Rectal smooth muscle tissue (tissue), 1 donor: ENCODE measurements at regions not wholly inside any gene's neighbourhood (a gene's known extent, or its start where the extent isn't known, plus 50 kb on each side); places are given as distances from the start of the nearest gene placed in this dataset.
"Not testable (repeated sequence)": the region's sequence is repeated elsewhere in the genome, so short reads cannot be mapped to it uniquely, and the experiment has no call there.

Experiments used
- H3K27ac ChIP-seq: one replicate; pipeline ENCODE4 v1.7.0; 2013; ENCODE audit warnings: low read depth, low read length, inconsistent platforms
- H3K27me3 ChIP-seq: one replicate; pipeline ENCODE4 v1.7.0; 2013; ENCODE audit warnings: low read length; ENCODE audit not compliant: control insufficient read depth, insufficient read depth
- H3K36me3 ChIP-seq: one replicate; pipeline ENCODE4 v1.7.0; 2013; ENCODE audit warnings: low read length; ENCODE audit not compliant: control insufficient read depth, insufficient read depth
- H3K4me1 ChIP-seq: one replicate; pipeline ENCODE4 v1.7.0; 2013; ENCODE audit warnings: low read length; ENCODE audit not compliant: control insufficient read depth, insufficient read depth
- H3K4me3 ChIP-seq: one replicate; pipeline ENCODE4 v1.7.0; 2013; ENCODE audit warnings: low read length
- H3K9ac ChIP-seq: one replicate; pipeline ENCODE4 v1.7.0; 2013; ENCODE audit warnings: low read length

- no peaks in the 10 kb centered on the region for H3K27me3 ChIP-seq
- H3K4me3 ChIP-seq: no peak overlapping the region
- no peaks in the 10 kb centered on the region for H3K36me3 ChIP-seq
- H3K9ac ChIP-seq: no peak overlapping the region
- H3K27ac ChIP-seq: no peak overlapping the region
- no peaks in the 10 kb centered on the region for H3K4me1 ChIP-seq
Measured at GRCh38 chr13:82593239-82593638, 1289.0 kb downstream of the SLITRK1 start.

- Histone ChIP-seq H3K4me3 (no peak overlapping the region), H3K27me3 (no peaks in the 10 kb centered on the region), H3K9ac (no peak overlapping the region), H3K36me3 (no peaks in the 10 kb centered on the region), H3K4me1 (no peaks in the 10 kb centered on the region), H3K27ac (no peak overlapping the region)
Measured at GRCh38 chr13:82571653-82572052, 1310.6 kb downstream of the SLITRK1 start.

DNA sequence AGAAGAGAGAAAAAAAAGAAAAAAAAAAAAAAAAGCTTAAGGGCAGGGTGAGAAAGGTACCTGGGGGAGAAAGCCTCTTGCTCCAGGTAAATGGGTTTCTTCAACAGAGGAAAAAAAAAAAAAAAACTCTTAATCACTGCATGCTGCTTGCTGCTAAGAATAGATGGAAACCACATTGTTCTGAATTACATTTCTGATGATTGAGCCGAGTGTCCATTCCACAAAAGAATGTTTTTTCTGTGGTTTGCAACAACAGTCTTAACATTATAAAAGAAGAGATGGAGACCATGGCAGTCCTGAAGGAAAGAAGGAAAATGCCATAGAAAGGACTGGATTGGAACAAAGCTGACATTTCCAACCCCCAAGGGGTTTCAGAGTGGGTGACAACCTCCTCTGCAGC lies 1312.7 kb downstream of the SLITRK1 start:
- no peaks in the 10 kb centered on the region for H3K27me3 ChIP-seq
- no peak overlapping the region for H3K4me3 ChIP-seq
- no peaks in the 10 kb centered on the region for H3K4me1 ChIP-seq
- no peaks in the 10 kb centered on the region for H3K36me3 ChIP-seq
- H3K9ac ChIP-seq: no peak overlapping the region
- H3K27ac ChIP-seq: no peak overlapping the region

DNA sequence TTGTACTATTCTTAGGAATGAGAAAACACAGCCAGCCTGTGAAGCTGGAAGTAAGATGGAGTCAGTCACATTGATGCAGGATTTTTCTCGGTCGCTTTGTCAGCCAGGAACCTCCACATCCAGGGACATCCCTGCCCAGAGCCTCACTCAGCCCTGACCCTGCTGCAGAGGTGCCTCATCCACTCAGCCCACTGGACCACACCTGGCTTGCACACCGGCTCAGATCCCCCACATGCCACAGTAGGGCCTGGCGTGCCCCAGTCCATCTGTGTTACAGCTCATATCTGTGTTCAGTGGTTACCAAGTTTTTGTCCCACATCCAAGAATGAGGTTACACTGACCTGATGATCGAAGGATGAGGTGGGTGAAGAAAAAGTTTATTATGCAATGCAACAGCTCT lies 1315.4 kb downstream of the SLITRK1 start:
- Histone ChIP-seq H3K36me3 (no peaks in the 10 kb centered on the region), H3K4me3 (no peak overlapping the region), H3K27me3 (no peaks in the 10 kb centered on the region), H3K9ac (no peak overlapping the region), H3K27ac (no peak overlapping the region), H3K4me1 (no peaks in the 10 kb centered on the region)

- Histone ChIP-seq H3K4me3 (no peak overlapping the region), H3K27me3 (no peaks in the 10 kb centered on the region), H3K9ac (no peak overlapping the region), H3K4me1 (no peaks in the 10 kb centered on the region), H3K36me3 (no peaks in the 10 kb centered on the region), H3K27ac (no peak overlapping the region)
Measured at GRCh38 chr13:82565201-82565600, 1317.1 kb downstream of the SLITRK1 start.

- Histone ChIP-seq H3K27me3 (no peaks in the 10 kb centered on the region), H3K36me3 (no peaks in the 10 kb centered on the region), H3K4me3 (no peak overlapping the region), H3K4me1 (no peaks in the 10 kb centered on the region), H3K27ac (no peak overlapping the region), H3K9ac (no peak overlapping the region)
Measured at GRCh38 chr13:82560889-82561288, 1321.4 kb downstream of the SLITRK1 start.

GRCh38 chr13:82522872-82523271 lies 1359.4 kb downstream of the SLITRK1 start:
- Histone ChIP-seq H3K27ac (no peak overlapping the region), H3K27me3 (no peaks in the 10 kb centered on the region), H3K4me1 (no peaks in the 10 kb centered on the region), H3K4me3 (no peak overlapping the region), H3K36me3 (no peaks in the 10 kb centered on the region), H3K9ac (no peak overlapping the region)

DNA sequence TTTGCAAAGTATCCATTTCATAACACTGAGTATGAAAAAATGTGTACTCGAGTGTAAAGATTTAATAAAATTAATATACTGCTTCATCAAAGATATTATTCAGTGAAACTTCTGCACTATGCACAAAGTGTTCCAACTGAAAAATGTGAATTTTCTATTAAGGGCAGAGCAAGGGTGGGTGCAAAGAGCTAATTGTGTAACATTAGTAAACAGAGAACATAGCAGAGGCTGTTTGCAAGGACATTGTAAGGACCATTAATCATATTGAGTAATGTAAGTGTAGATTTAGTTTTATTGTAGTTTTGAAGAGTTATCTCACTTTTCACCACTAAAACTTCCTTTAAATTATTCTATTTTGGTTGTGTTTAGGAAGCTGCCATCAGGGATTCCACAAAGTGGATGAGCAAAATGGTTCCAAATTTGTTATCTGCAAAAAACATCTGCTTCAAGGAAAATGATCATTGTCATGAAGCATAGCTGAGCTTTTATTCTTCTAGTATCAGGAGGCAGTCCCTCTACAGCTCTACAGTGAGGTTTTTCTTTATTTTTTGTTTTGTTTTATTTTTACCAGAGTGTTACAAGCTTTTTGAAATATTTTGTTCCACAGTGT lies 1375.4 kb downstream of the SLITRK1 start:
- no peaks in the 10 kb centered on the region for H3K4me1 ChIP-seq
- H3K27me3 ChIP-seq: no peaks in the 10 kb centered on the region
- H3K27ac ChIP-seq: no peak overlapping the region
- H3K4me3 ChIP-seq: no peak overlapping the region
- no peak overlapping the region for H3K9ac ChIP-seq
- no peaks in the 10 kb centered on the region for H3K36me3 ChIP-seq

DNA sequence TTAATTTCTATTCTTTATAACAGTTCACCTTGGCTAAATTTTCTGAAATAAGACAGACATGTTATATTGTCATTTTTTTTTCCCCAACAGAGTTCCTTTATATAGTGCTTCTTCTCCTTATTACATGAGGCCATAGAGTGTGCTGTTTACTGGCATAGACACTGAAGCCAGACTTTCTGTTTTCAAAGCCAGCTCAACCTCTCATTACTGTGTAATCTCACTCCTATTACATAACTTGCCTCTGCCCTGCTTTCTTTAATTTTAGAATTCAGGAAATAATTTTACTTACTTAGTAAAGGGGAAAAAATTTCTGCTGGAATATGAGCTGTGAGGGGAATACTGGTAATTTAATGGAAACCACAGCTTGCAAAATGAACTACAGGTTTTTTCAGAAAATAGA lies 1380.4 kb downstream of the SLITRK1 start:
- Histone ChIP-seq H3K36me3 (no peaks in the 10 kb centered on the region), H3K4me1 (no peaks in the 10 kb centered on the region), H3K27ac (no peak overlapping the region), H3K4me3 (no peak overlapping the region), H3K9ac (no peak overlapping the region), H3K27me3 (no peaks in the 10 kb centered on the region)

GRCh38 chr13:82480415-82480814 lies 1401.9 kb downstream of the SLITRK1 start:
- H3K27ac ChIP-seq: no peak overlapping the region
- H3K4me3 ChIP-seq: no peak overlapping the region
- H3K27me3 ChIP-seq: no peaks in the 10 kb centered on the region
- no peak overlapping the region for H3K9ac ChIP-seq
- H3K36me3 ChIP-seq: no peaks in the 10 kb centered on the region
- H3K4me1 ChIP-seq: no peaks in the 10 kb centered on the region

- Histone ChIP-seq H3K36me3 (no peaks in the 10 kb centered on the region), H3K4me1 (no peaks in the 10 kb centered on the region), H3K27me3 (no peaks in the 10 kb centered on the region), H3K4me3 (no peak overlapping the region), H3K27ac (no peak overlapping the region), H3K9ac (no peak overlapping the region)
Measured at GRCh38 chr13:82477436-82477835, 1404.8 kb downstream of the SLITRK1 start.

- no peaks in the 10 kb centered on the region for H3K36me3 ChIP-seq
- no peak overlapping the region for H3K27ac ChIP-seq
- no peak overlapping the region for H3K4me3 ChIP-seq
- no peak overlapping the region for H3K9ac ChIP-seq
- no peaks in the 10 kb centered on the region for H3K27me3 ChIP-seq
- H3K4me1 ChIP-seq: no peaks in the 10 kb centered on the region
Measured at GRCh38 chr13:82467626-82468025, 1414.6 kb downstream of the SLITRK1 start.

GRCh38 chr13:82459575-82459974 lies 1422.7 kb downstream of the SLITRK1 start:
- not testable (repeated sequence) for H3K27ac ChIP-seq, H3K4me1 ChIP-seq, H3K4me3 ChIP-seq, H3K9ac ChIP-seq, H3K36me3 ChIP-seq, H3K27me3 ChIP-seq
